ENCODE measurements at regions not wholly inside any gene's neighbourhood (a gene's known extent, or its start where the extent isn't known, plus 50 kb on each side); places are given as distances from the start of the nearest gene placed in this dataset.

GRCh38 chr5:73395256-73395655 lies 53.3 kb downstream of the FOXD1 start:
- no peak for DNase-seq (ENCODE audit: low read depth in 2 of 2)

GRCh38 chr5:73394610-73395009 lies 54.0 kb downstream of the FOXD1 start:
- no peak for DNase-seq (ENCODE audit: low read depth in 2 of 2)

- no peak for DNase-seq (ENCODE audit: low read depth in 2 of 2)
These were observed 54.7 kb downstream of the FOXD1 start for GRCh38 chr5:73393611-73394489.

GRCh38 chr5:73392775-73393174 lies 55.8 kb downstream of the FOXD1 start:
- no peak for DNase-seq (ENCODE audit: low read depth in 2 of 2)

- no peak for DNase-seq (ENCODE audit: low read depth in 2 of 2)
These were observed 57.1 kb downstream of the FOXD1 start for GRCh38 chr5:73391441-73391881.

GRCh38 chr5:73390972-73391371 lies 57.6 kb downstream of the FOXD1 start:
- no peak for DNase-seq (ENCODE audit: low read depth in 2 of 2)

- DNase-seq (ENCODE audit: low read depth in 2 of 2) = no peak
These were observed 59.8 kb downstream of the FOXD1 start for GRCh38 chr5:73388740-73389139.

- DNase-seq (ENCODE audit: low read depth in 2 of 2) = no peak
These were observed 60.3 kb downstream of the FOXD1 start for GRCh38 chr5:73388306-73388684.

GRCh38 chr5:73387601-73388305 lies 60.8 kb downstream of the FOXD1 start:
- peak in 1 of 2 donors; percentile 3 for DNase-seq (ENCODE audit: low read depth in 2 of 2)

- DNase-seq (ENCODE audit: low read depth in 2 of 2) = no peak
These were observed 61.4 kb downstream of the FOXD1 start for GRCh38 chr5:73387149-73387591.

- DNase-seq (ENCODE audit: low read depth in 2 of 2) = no peak
These were observed 63.7 kb downstream of the FOXD1 start for GRCh38 chr5:73384861-73385260.

- no peak for DNase-seq (ENCODE audit: low read depth in 2 of 2)
These were observed 66.2 kb downstream of the FOXD1 start for GRCh38 chr5:73382401-73382740.

GRCh38 chr5:73381590-73382400 lies 66.8 kb downstream of the FOXD1 start:
- no peak for DNase-seq (ENCODE audit: low read depth in 2 of 2)

- DNase-seq (ENCODE audit: low read depth in 2 of 2) = no peak
These were observed 67.6 kb downstream of the FOXD1 start for GRCh38 chr5:73380710-73381589.

- no peak for DNase-seq (ENCODE audit: low read depth in 2 of 2)
These were observed 68.5 kb downstream of the FOXD1 start for GRCh38 chr5:73380041-73380440.

GRCh38 chr5:73379435-73379834 lies 69.1 kb downstream of the FOXD1 start:
- no peak for DNase-seq (ENCODE audit: low read depth in 2 of 2)

GRCh38 chr5:73378765-73379164 lies 69.8 kb downstream of the FOXD1 start:
- DNase-seq (ENCODE audit: low read depth in 2 of 2) = no peak

GRCh38 chr5:73378070-73378469 lies 70.5 kb downstream of the FOXD1 start:
- no peak for DNase-seq (ENCODE audit: low read depth in 2 of 2)

- DNase-seq (ENCODE audit: low read depth in 2 of 2) = no peak
These were observed 71.9 kb downstream of the FOXD1 start for GRCh38 chr5:73376618-73377170.

GRCh38 chr5:73375949-73376348 lies 72.6 kb downstream of the FOXD1 start:
- DNase-seq (ENCODE audit: low read depth in 2 of 2) = no peak

- DNase-seq (ENCODE audit: low read depth in 2 of 2) = no peak
These were observed 73.4 kb downstream of the FOXD1 start for GRCh38 chr5:73375191-73375545.

Data from stimulated activated CD8-positive, alpha-beta memory T cell treated with anti-CD3 and anti-CD28 coated beads, Interleukin-15, amount 100 ng/mL, for 4 hours (primary cell).